HS-27A (cell line): ENCODE measurements at regions not wholly inside any gene's neighbourhood (a gene's known extent, or its start where the extent isn't known, plus 50 kb on each side); places are given as distances from the start of the nearest gene placed in this dataset.
"Not testable (repeated sequence)": the region's sequence is repeated elsewhere in the genome, so short reads cannot be mapped to it uniquely, and the experiment has no call there.

ENCODE experiments used
- DNase-seq: peaks from one replicate; pipeline ENCODE4 v3.0.0-alpha.2; 2012; ENCODE audit warnings: low read depth, missing footprints

- DNase-seq: no peak
Measured at GRCh38 chr5:60517094-60517694, 182.8 kb downstream of the DEPDC1B start.

- DNase-seq: no peak
Measured at GRCh38 chr5:60516688-60517087, 183.3 kb downstream of the DEPDC1B start.

GRCh38 chr5:60514152-60514551, 185.8 kb downstream of the DEPDC1B start:
- DNase-seq: no peak

DNA sequence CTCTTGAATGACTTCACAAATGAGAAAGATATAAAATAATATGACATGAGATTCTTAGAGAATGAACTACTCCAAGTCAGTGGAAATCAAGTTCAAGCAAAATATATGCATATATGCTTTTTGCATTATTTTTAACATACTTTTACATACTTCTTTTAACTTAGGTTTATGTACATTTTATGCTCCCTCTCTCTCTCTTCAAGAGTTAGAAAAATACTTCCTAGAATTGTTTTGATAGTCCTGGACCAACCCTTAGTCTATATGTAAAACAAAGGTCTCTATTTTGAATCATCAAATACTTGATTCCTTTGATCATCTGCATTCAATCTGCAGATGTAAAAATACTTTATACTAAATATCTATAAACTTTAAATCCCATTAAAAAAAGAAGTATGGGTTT, 187.8 kb downstream of the DEPDC1B start:
- no peak for DNase-seq

- no peak for DNase-seq
Measured at GRCh38 chr5:60510663-60511062, 189.3 kb downstream of the DEPDC1B start.

- no peak for DNase-seq
Measured at GRCh38 chr5:60510049-60510448, 189.9 kb downstream of the DEPDC1B start.

- no peak for DNase-seq
Measured at GRCh38 chr5:60509519-60509918, 190.4 kb downstream of the DEPDC1B start.

GRCh38 chr5:60507687-60508086, 192.3 kb downstream of the DEPDC1B start:
- DNase-seq: no peak

DNA sequence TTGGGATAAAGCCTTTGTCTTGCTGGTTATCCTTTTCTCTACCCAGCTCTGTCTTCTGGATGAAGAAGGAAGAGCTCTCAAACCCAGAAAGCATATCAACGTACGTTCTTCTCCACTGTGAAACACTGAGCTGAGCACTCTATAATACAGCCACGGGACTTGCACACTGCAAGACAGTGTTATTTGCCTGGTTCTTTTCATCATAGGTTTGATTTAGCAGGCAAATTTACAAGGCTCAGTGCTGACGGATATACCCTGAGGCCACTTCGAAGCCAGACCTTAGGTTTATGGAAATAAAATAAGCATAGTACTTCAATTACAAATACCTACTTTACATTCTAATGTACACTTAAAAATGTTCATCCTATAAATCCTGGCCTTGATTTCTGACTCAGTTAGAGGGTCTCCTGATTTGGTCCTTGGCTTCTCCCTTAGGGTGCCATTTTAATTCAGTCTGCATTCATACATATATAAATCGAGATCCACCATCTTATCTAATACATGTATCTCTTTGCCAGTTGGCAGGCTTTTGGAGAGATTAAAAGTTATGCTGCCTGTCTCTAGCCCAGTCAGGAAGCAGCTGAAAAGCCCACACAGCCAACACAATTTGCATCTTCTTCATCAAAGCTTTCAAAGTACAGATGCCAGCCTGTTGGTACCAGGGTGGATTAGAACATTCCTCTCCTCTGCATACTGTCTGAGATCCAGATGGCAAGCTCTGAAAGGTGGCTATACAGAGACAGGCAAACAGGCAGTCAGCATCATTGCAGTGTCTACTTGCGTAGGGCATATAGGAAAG, 194.4 kb downstream of the DEPDC1B start:
- no peak for DNase-seq

- no peak for DNase-seq
Measured at GRCh38 chr5:60504342-60504741, 195.6 kb downstream of the DEPDC1B start.

DNA sequence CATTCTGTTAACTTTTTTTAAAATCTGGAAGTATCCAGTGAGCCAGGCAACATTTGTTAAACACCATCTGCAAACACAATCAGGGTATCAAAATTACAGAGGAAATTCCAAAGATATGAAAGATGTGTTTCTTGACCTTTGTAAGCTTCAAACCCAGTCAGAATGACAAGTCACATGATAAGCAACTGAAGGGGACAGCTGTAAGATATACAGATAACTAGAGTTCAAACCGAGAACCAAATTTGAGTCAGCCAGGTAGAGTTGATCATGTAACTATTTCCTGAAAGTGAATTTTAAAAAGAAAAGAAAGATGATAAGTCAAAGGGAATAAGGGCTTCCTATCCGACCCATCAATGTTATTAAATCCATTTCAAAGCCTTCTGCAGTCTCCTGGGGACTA, 196.2 kb downstream of the DEPDC1B start:
- no peak for DNase-seq

GRCh38 chr5:60497706-60498500, 202.1 kb downstream of the DEPDC1B start:
- no peak for DNase-seq

DNA sequence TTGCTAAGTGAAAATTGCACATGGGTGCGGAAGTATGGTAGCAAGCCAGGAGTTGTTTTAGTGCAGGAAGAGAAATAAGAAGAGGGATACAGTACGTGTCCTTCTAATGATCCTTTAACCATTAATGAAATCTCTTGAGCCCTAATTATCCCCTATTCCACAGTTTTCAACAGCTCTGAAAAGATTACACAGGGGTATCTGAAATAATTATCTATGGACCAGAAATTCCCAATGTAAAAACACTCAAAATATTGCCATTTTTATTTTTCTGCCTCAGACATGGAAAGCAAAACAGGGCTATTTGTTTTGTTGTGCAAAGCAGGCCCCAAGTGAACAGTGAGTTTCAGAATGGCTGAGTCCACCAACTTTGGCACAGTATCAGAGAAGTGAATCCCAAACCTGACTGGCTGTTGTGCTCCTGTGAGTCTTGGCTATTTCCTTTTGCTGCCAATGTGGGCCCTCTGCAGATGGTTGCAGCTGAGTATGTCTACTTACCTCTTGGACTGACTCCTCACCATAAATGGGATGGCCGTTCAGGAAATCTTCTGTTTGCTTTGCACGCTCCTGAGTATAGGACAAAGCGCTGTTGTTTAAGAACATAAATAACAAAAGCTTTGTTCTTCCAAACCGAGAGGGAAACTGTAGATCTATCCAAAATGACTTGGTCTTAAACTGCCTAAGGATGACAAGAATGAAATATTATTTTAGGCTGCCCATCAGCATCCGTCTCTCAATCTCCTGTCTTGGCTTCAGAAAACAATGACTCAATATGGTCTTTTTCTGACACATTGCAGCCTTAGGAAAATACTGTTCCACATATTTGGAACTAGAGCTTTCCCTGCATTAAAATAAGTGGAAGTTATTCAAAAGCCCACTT, 204.1 kb downstream of the DEPDC1B start:
- no peak for DNase-seq

DNA sequence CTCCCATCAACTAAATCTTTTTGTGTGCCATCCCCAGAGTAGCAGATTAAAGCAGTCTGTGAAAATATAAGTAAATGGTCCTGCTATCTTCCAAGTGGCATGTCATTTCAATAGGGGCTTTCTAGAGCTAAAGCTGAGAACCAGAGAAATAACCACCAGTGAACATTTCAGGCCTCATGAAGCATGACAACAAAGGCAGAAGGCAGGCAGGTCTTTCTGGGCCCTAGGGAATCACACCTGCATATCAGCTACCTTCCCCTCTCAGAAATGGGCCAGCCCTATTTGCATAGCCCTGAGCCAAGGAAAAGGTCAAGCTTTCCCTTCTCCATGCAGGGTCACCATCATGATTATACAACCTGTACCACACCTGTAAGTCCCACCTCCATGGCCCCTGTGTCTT, 205.3 kb downstream of the DEPDC1B start:
- DNase-seq: no peak

GRCh38 chr5:60494144-60494543, 205.8 kb downstream of the DEPDC1B start:
- DNase-seq: no peak

- DNase-seq: no peak
Measured at GRCh38 chr5:60493372-60493771, 206.6 kb downstream of the DEPDC1B start.

GRCh38 chr5:60492958-60493357, 207.0 kb downstream of the DEPDC1B start:
- no peak for DNase-seq

DNA sequence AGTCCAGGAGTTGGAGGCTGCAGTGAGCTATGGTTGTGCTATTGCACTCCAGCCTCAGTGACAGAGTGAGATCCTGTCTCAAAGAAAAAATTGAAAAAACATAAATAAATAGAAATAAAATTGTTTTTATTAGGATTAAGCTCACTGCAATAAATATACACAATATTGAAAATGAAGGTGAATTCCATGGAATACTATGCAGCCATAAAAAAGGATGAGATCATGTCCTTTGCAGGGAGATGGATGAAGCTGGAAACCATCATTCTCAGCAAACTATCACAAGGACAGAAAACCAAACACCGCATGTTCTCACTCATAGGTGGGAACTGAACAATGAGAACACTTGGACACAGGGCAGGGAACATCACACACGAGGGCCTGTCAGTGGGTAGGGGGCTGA, 207.6 kb downstream of the DEPDC1B start:
- DNase-seq: not testable (repeated sequence)

DNA sequence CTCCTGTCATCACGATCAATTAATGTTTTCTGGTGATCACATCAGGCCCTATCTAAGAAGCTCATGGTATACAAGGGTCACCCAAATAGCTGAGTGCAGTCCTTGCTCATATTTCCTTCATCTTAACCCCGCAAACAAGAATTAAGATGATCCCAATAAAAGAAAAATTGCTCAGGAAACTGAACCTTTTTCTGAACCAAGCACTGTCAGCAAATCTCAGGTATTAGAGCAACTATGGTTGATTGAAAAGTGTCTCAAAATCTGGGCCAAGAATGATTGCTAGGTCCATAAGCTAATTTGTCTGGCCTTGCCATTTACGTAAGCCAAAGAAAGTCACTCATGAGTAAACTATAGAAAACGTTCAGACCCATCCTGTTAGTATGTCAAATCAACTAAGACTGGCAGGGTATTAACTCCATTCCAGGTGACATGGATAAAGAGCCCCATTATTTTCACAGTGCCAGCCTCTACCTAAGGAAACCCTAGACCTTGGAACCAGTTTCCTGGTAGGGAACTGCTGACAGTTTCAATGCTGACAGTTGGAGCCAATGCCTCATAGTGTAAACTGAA, 209.3 kb downstream of the DEPDC1B start:
- DNase-seq: no peak

- DNase-seq: no peak
Measured at GRCh38 chr5:60489856-60490255, 210.1 kb downstream of the DEPDC1B start.

DNA sequence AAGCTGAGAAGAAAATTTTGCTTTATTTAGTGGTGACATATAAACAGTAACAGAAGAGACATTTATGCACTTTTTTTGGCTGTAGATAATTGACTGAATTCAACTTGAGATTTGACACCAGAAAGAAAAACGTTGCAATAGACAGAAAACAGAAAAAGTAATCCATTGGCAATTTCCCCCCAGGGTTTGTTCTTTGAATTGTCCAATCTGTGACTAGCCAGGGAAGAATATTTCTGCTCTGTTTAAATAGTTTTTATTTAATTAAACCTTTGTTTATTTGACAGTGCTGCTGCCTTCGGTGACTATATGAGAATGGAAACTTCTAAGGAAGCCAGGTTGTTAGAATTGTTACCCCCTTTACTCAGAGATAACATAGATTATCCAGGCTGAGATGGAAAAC, 210.6 kb downstream of the DEPDC1B start:
- DNase-seq: no peak
